AG04450 (cell line): ENCODE measurements at regions not wholly inside any gene's neighbourhood (a gene's known extent, or its start where the extent isn't known, plus 50 kb on each side); places are given as distances from the start of the nearest gene placed in this dataset.
"Not testable (repeated sequence)": the region's sequence is repeated elsewhere in the genome, so short reads cannot be mapped to it uniquely, and the experiment has no call there.

Source experiments
- CTCF ChIA-PET: fragments of 300-600, 350-600 bp; formaldehyde crosslinking; extraction: SDS; loops from one replicate; lab custom pipeline; 2022; ENCODE audit warnings: antibody characterized with exemption, inconsistent platforms; lab: Charles Lee
- POLR2A ChIA-PET: fragments of 350-600 bp; formaldehyde crosslinking; extraction: SDS; loops from one replicate; lab custom pipeline; 2021; ENCODE audit warnings: antibody characterized with exemption, inconsistent platforms; lab: Yijun Ruan, JAX
- DNase-seq: peaks from one replicate; pipeline ENCODE4 v3.0.0-alpha.2; 2011; ENCODE audit warnings: low read depth, low spot score
- H3K27ac ChIP-seq: one replicate; pipeline ENCODE4 v1.5.1; 2012; ENCODE audit warnings: low read depth, low read length, control low read depth
- H3K27me3 ChIP-seq: one replicate; pipeline ENCODE4 v1.6.0; 2012; ENCODE audit warnings: low read length; ENCODE audit not compliant: control insufficient read depth, insufficient read depth
- H3K4me3 ChIP-seq: 2 replicates; pipeline ENCODE4 v1.5.1; 2011; ENCODE audit warnings: mild to moderate bottlenecking, low read depth, low read length, control low read depth
- H3K9me3 ChIP-seq: 2 replicates; pipeline ENCODE4 v1.5.1; 2012; ENCODE audit warnings: low read length; ENCODE audit not compliant: control insufficient read depth, insufficient read depth
- CTCF ChIP-seq: IDR thresholded peaks from 2 replicates; pipeline ENCODE4 v1.5.1; 2011; ENCODE audit warnings: low read depth, low read length, control low read depth, inconsistent platforms

GRCh38 chr6:14520029-14520428, 402.5 kb downstream of the CD83 start:
- CTCF ChIA-PET: no interaction called here
- POLR2A ChIA-PET: no interaction called here
- Histone ChIP-seq H3K27ac (no peak overlapping the region), H3K9me3 (no peaks in the 10 kb centered on the region), H3K4me3 (no peak overlapping the region), H3K27me3 (no peaks in the 10 kb centered on the region)
- TF ChIP-seq CTCF: no peak
- no peak for DNase-seq

- ChIA-PET CTCF (no interaction called here), POLR2A (no interaction called here)
- DNase-seq: no peak
- Histone ChIP-seq H3K27me3 (no peaks in the 10 kb centered on the region), H3K9me3 (no peaks in the 10 kb centered on the region), H3K27ac (no peak overlapping the region), H3K4me3 (no peak overlapping the region)
- TF ChIP-seq CTCF: no peak
Observed at GRCh38 chr6:14520536-14520935, 403.0 kb downstream of the CD83 start.

- Histone ChIP-seq H3K9me3 (no peaks in the 10 kb centered on the region), H3K4me3 (no peak overlapping the region), H3K27me3 (no peaks in the 10 kb centered on the region), H3K27ac (no peak overlapping the region)
- no peak for DNase-seq
- POLR2A ChIA-PET: no interaction called here
- TF ChIP-seq CTCF: no peak
- CTCF ChIA-PET: no interaction called here
Observed at GRCh38 chr6:14521141-14521540, 403.6 kb downstream of the CD83 start.

GRCh38 chr6:14521861-14522260, 404.3 kb downstream of the CD83 start:
- DNase-seq, POLR2A ChIA-PET, H3K27ac ChIP-seq, H3K9me3 ChIP-seq, H3K4me3 ChIP-seq, H3K27me3 ChIP-seq: not testable (repeated sequence)
- CTCF ChIA-PET: interaction anchor here (0.7 kb wide), 1 partner anchor 29 kb away, joined by 3 read pairs; no protein-coding TSS in a partner anchor

GRCh38 chr6:14524319-14524718, 406.7 kb downstream of the CD83 start:
- H3K27me3 ChIP-seq: no peaks in the 10 kb centered on the region
- peak; percentile 27 for DNase-seq
- no peak overlapping the region for H3K4me3 ChIP-seq
- TF ChIP-seq CTCF: no peak
- CTCF ChIA-PET: no interaction called here
- peaks cover 6% of the 10 kb centered on the region; the same call in 1 of the 2 replicates for H3K9me3 ChIP-seq
- POLR2A ChIA-PET: no interaction called here
- peak overlapping the region; percentile 53 for H3K27ac ChIP-seq

- no peak for DNase-seq
- POLR2A ChIA-PET: interaction anchor here (0.7 kb wide), 1 partner anchor 346 kb away, joined by 11 read pairs; no protein-coding TSS in a partner anchor
- CTCF ChIA-PET: no interaction called here
- no peak for TF ChIP-seq CTCF
- Histone ChIP-seq H3K27ac (no peak overlapping the region), H3K4me3 (no peak overlapping the region), H3K27me3 (no peaks in the 10 kb centered on the region), H3K9me3 (peaks cover 6% of the 10 kb centered on the region; the same call in 1 of the 2 replicates)
Observed at GRCh38 chr6:14530385-14530784, 412.8 kb downstream of the CD83 start.
